HG02588 (cell line): ENCODE measurements at regions not wholly inside any gene's neighbourhood (a gene's known extent, or its start where the extent isn't known, plus 50 kb on each side); places are given as distances from the start of the nearest gene placed in this dataset.
"Not testable (repeated sequence)": the region's sequence is repeated elsewhere in the genome, so short reads cannot be mapped to it uniquely, and the experiment has no call there.

Source experiments
- ATAC-seq: cut with Tn5 transposase; IDR thresholded peaks from one replicate; pipeline ENCODE4 v1.9.1; 2021; ENCODE audit warnings: mild to moderate bottlenecking, moderate library complexity; ENCODE audit not compliant: unreplicated experiment

DNA sequence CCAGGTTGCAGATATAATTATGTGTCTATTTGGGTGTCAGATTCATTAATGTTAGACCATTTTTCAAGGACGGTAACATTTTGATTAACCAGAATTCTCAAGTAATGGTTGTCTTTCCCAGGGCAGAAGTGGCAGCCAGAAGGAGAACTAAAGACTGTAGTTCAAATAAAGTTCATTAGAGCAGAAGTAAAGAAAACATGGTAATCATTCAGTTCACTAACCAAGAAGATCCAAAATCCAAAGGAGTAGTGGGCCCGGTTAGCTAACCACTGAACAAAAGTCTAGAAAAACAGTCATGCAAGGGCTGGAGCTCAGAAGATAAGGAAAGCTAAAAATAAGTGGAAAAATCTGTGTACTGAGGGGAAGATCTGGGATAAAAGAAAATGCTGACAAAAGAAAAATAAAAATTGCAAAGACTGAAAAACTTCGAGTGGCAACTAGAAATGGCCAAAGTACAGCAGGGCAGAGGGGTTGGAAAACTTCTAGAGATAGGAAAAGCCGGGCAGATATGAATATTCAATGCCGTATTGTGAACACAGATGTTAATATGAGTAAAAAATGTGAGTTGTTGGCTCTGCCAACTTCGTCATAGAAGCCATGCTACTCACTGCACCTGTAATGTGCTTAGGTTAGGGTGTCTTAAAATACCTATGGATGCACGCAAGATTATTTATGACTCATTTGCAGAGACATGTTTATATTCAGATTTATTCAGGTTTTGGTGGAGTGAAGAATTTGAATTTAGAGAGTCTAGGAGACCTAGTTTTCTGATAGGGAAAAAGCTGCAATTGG lies 925.9 kb downstream of the LTN1 start:
- no peak for ATAC-seq

DNA sequence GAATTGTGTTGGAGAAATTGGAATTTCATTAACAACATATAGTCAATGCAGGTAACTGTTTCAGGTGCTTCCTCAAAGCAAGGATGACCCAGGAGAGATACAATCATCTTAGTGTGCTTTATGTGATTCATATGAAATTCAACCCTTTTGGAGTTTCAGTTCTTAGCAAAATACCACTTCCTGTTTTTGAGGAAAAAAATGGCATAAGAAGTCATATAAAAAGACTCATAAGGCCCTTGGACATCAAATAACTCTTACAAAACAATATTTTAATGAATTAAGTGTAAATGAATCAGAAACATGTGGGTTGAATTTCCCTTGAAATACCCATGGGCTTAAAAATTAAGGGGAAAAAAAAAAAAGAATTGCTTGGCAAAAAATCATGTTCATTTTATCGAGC lies 926.6 kb downstream of the LTN1 start:
- ATAC-seq, result no peak

DNA sequence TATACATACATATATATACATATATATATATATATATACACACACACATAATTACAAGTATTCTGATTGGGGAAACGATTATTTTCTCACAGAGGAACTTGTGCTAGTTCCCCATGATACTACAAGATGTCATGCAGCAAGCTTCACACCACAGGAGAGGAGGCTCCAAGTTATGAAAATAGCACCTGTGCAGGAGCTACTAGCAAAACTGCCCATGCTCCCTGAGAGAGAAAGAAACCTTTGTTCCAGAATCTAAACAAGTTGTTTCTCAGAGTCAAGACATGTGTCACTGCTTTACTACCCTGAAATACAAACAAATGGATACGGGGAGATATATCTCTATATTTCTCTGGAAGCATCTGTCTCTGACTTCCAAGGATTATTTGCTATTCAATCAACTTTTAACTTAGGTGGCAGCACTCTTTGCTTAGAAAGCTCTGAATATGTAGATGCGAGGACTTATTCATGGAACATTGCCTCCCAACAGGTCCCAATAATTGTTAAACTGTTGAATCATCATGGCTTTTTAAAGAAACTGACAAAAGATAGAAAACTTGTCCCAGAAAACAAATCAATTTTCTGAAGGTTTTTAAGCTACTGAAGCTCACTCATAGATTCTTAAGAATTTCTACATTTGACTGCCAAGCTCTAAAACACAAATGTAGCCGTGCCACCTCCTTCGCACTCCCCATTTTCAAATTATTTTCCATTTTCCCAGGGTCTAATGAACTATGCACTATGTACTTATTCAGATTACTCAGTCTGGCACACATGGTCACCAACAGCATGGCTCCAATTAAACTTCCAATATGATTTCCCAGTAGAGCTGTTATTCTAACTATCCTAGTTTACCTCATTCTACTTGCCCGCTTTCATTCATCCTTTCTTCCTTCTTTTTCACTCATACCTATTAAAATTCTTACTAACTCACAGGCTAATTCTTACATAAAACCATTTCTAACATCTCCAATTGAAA lies 929.1 kb downstream of the LTN1 start:
- no peak for ATAC-seq

DNA sequence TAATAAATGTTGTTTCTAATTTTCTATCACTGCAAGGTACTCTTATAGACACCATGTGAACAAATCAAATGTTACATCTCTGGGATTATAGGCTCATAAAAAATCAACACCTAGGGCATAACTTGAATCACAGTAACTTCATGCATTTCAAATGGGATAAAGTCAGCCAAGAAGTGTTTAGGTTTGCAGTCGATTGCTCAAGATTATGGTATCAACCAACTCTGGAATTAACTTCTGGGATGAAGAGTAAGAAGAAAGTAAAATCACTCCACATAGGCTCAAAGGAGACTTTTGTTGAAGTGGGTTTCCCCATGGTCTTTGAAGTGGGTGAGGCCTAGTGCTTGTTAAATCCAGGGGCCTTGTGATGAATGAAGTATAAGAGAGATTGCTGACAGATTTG lies 939.7 kb downstream of the LTN1 start:
- ATAC-seq, result not testable (repeated sequence)

DNA sequence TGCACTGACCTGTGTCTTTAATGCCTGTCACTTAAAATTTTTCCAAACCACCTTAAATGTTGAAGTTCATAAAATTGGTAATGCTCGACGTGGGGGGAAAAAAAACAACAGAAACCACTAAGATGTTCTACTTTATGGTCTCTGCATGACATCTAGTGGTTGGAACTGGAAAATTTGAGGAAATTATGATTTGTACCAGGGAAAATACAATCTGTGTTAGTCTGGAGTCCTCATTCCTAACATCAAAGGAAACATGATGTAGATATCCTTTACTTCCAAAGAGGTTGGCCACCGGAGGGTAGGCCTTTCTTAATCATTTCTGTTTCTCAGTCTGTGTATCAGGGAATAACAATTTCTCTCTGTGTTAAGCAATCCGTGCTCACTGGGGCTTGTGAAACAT lies 941.0 kb downstream of the LTN1 start:
- ATAC-seq, result not testable (repeated sequence)

DNA sequence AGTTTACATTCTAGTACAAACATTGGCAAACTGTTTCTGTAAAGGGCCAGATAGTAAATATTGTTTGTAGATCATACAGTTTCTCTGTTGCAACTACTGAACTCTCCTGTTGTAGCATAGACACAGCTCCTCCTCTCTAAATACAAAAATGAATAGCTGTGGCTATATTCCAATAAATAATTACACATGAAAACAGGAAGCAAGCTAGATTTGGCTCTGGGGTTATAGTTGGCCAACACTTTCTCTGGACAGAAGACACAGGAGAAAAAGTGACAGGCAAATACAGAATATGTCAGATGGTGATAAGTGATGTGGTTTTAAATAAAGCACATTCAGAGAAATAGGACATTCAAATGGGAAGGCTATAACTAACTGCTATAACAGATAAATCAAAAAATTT lies 957.0 kb downstream of the LTN1 start:
- ATAC-seq, result not testable (repeated sequence)

DNA sequence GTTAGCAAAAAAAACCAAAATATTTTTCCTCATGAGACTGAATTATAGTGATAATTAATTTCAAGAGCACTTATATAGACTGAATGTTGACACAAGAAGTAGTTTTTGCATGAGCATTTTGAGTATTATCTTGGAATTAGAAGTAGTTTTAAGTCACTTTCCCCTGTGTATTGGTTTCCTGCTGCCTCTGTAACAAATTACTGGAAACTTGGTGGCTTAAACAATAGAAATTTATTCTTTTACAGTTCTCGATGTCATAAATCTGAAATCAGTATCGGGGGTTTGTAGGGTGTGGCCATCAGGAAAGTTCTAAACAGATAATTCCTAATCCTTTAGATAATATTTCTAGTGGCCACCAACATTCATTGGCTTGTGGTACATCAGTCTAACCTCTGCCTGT lies 957.8 kb downstream of the LTN1 start:
- not testable (repeated sequence) for ATAC-seq

DNA sequence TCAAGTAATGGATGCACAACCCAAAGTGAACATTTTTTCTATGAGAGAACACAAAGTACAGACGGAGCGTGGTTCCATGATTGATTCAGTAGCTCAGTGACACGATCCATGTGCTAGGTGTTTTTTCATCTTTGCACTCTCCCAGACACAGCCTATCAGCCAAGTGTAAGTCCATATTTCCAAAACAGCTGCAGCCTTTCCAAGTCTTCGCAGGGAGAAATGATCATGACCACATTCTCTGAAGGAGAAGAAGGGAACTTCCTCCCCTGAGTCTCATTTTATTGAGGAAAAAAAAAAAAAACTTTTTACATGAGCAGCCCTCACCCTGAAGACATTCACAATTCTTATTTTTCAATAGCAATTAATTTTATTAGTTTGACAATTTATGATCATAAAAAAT lies 958.3 kb downstream of the LTN1 start:
- not testable (repeated sequence) for ATAC-seq

DNA sequence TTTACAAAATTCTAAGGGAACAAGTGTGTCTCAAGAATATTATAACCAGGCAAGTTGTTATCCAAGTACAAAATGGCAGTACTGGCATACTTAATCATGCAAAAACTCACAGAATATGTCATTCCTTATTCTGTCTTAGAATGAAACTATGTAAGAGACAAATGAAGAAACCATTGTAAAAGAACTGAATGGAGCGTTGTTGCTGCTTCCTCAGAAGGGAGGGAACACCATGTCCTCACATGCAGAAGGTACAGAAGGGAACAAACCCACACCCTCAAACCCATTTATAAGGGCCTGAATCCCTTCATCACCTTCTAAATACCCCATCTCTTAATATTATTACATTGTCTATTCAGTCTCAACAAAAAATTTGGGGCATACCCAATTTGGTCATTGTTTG lies 960.0 kb downstream of the LTN1 start:
- ATAC-seq, result not testable (repeated sequence)

DNA sequence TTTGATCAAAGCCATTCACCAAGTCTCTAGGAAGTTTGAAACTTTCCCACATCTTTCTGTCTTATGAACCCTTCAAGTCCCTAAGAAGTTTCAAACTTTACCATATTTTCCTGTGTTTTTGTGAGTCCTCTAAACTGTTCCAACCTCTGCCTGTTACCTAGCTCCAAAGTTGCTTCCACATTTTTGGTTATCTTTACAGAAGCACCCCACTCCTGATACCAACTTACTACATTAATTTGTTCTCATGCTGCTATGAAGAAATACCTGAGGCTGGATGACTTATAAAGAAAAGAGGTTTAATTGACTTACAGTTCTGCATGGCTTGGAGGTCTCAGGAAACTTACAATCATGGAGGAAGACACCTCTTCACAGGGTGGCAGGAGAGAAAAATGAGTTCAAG lies 961.6 kb downstream of the LTN1 start:
- ATAC-seq, result not testable (repeated sequence)

DNA sequence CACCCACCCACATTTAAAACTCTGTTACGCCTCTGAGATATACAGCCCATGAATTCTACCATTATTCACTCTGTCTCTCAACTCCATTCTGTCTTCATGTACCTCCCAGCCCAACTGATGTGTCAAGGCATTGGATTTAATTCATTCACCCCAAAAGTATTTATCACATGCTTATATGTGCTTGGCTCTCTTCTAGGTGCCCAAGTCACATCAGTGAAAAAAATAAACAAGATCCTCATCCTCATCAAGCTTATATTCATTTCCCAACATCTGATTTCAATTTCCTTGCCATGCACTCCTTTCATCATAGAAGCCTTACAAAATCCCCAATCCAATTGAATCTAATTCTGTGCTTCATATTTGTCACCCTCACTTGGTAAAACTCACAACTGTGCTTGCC lies 967.6 kb downstream of the LTN1 start:
- no peak for ATAC-seq

DNA sequence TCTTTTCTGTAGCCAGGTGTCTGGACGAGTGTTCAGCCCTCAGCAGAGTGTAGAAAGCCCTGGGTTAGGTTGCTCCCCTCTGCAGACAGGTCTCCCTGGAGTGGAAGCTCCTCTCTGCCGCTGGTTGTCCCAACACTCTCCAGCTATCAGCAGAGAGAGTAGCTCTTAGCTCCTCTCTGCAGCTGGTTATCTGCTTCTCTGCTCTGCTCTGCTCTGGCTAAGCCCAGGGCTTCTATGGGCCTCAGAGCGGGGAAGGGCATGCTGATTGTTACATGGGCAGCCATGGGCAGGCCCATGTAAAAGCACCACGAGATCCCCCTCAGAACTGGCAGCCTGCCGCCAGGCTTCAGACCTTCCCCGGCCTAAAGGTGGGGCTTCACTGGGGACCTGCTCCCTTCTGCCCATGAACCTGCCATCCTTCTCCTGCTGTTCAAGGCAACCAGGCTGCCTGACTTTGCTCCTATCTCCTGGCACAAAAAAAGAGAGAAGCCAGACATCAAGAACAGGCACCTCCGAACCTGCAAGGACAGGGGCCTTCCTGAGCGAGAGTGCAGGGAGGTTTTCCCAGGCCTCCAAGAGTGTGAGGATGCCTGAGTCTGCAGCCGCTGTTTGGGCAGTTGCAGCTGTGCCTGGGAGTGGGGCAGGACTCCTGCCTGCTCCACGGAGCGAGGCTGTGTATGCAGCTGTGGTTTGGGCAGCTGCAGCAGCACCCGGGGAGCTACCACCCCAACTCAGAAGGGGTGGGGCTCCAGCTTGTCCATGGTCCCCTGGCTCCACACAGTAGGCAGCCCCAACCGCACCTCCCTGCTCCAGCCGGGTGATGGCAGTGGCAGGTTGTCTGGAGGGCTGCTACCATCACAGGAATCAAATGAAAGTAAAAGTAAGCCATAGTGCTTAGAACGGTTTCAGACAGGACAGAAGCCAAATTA lies 973.7 kb downstream of the LTN1 start:
- ATAC-seq, result peak; percentile 70

DNA sequence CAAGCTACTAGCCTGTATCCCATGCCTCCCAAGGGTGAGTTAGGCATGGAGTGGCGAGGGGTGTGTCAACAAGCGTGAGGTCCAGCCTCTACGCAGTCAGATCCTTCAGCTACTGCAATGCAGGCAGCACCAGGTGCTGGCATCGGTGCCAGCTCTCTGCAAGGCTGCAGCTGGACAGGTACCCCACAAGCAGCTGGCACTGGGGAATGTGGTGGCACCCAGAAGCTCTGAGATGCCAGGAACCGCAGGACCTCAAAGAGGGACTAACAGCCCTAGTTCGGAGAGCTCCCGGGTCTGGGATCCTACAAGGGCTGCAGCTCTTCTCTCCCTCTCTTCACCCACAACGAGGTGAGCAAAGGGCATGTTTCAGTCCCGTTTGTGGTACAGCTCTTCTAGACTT lies 974.5 kb downstream of the LTN1 start:
- ATAC-seq, result no peak

DNA sequence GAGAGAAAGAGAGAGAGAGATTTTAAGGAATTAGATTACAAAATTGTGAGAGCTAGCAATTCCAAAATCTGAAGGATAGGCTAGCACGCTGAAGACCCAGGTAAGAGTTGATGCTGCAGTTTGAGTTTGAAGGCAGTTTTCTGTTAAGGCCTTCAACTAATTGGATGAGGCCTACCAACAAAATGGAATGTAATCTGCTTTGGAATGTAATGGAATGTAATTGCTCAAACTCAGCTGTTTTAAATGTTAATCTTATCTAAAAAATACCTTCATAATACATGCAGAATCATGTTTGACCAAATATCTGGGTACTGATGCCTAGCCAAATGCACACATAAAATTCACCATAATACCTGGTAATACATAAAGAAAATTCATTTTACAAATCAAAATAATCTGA lies 976.1 kb downstream of the LTN1 start:
- ATAC-seq, result no peak

DNA sequence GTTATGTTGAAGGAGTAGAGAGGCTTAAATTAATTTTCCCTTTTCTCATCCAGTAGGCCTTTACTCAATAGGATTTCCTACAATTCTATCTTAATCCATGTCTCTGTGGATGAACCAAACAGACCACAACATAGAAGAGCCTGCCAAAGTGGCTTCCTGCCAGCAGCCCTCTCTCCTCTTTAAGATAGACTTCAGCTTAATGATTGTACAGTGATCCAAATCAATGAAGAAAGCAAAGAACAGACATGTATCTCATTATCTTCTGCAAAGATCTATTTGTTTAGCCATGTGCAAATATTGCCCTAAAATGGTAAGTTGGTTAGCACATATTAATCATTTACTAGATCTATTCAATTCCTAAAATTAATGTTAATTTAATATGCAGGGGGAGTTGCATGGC lies 979.6 kb downstream of the LTN1 start:
- not testable (repeated sequence) for ATAC-seq

DNA sequence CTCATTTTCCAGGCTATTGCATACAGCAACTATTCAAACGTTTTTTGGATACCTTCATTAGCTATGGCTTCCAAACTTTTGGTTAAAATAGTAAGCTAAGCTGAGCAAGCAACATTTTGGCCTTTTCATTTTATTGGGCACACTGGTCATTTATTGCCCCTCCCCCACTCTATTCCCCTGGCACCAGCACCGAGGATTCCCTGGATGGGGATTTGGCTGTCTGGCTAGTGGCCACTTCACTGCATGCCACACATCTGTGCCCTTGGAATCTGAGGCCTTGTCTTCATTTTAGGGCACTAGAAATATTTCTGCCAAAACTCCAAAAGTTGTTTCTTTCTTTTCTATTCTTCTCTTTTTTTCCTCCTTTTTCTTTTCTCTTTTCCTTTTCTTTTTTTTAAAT lies 980.7 kb downstream of the LTN1 start:
- not testable (repeated sequence) for ATAC-seq

DNA sequence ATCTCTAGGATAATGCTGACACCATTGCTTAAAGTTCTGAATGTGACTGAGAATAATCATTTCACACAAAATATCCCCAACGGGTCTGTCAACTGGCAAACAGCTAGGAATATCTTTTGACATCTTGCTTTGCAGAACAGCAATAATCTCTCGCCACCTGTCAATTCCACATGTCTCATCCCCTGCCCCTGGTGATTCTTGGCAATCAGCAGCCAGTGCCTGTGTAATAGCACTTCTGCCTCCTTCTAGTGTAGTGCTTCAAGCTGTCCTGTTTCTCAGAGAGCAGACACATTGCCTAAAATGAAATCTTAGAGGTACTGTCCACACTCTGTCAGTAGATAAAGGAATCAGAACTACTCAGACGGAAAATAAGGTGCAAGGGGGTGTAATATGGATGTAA lies 984.4 kb downstream of the LTN1 start:
- not testable (repeated sequence) for ATAC-seq

DNA sequence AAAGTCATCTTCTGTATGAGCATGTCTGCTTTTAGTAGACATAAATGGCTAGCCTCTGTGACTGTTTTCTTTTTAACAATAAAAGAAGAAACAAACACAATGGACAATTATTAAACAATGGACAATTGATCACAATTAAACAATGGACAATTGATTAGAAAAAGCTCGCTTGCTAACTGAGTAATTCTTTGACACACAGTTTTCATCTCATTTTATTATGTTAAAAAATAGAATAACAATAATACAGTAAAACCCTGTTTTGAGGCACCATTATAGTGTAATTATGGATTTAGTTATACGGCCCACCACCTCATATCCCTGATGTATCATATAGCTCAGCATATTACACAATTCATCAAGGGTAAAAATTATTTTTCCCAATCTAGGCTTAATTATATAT lies 989.0 kb downstream of the LTN1 start:
- ATAC-seq, result not testable (repeated sequence)

DNA sequence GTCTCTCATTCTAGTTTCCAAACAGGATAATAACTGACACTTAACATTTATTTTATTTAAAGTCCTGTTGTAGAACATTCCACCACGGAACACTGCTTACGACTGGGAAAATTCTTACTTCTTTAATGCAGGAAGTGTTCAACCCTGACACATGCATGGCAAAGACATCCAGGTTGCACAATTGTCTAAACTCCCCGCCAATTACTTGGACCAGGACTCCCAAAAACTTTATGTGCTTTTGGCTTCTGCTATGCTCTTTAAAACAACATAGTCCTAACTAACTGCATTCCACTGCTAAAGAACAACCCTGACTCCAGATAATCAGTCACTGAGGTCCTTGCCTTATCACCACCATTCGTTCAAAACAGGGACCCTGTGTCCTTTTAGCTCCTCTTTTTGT lies 995.8 kb downstream of the LTN1 start:
- not testable (repeated sequence) for ATAC-seq

DNA sequence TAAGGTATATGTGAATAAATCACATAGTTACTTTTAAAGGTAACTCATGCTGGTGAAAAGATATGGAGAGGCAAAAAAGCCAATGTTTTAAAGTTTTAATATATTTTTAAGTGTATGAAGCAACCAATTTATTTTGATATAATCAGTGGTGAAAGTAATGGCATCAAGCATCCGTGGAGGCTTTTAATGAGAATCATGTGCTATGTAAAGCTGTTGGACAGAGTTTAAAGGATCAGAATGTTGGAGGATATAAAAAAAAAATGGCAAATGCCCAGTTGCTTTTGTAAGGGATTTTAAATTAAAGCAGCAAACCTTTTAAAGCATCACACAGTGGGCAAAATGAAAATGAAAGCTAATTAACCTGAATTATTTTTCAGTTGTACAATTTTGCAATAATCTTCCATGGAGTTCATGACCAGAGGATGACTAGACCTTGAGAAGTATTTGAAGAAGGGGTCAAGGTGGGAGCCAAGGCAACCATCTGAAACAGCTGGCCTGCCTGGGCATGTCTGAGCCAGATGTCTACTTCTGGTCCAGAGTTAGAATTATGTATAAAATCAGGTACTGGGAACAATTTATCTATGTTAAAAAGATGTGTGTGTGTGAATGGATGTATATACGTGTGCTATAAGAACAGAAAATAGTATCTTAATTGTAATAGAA lies 1007.9 kb downstream of the LTN1 start:
- not testable (repeated sequence) for ATAC-seq
